ENCODE measurements at regions not wholly inside any gene's neighbourhood (a gene's known extent, or its start where the extent isn't known, plus 50 kb on each side); places are given as distances from the start of the nearest gene placed in this dataset.

GRCh38 chr15:39333896-39334295, 247.0 kb upstream of the THBS1 start:
- H3K36me3 ChIP-seq (ENCODE audit: insufficient read depth, low read length, poor library complexity, severe bottlenecking): no peaks in the 10 kb centered on the region
- POLR2A ChIA-PET (ENCODE audit: low non-redundant PET): no interaction called here
- BruUV-seq (replicated peaks): no TSS peak
- no peak overlapping the region for H3K27ac ChIP-seq (ENCODE audit: low read depth, low read length, poor library complexity, severe bottlenecking)
- TF ChIP-seq EZH2 (IDR thresholded peaks at IDR 0.05; ENCODE audit: borderline replicate concordance, low read depth, low read length, poor library complexity, severe bottlenecking): no peak
- TF ChIP-seq CTCF (conservative IDR thresholded peaks at IDR 0.05; ENCODE audit: low read depth, low read length): no peak
- no peaks in the 10 kb centered on the region for H3K9me3 ChIP-seq (ENCODE audit: low read depth, low read length, poor library complexity, severe bottlenecking)
- no peak overlapping the region for H3K4me3 ChIP-seq (ENCODE audit: low read depth, low read length, poor library complexity, severe bottlenecking)
- intact Hi-C loops (cut with micrococcal nuclease; ENCODE audit: unreplicated experiment): no loop called here
- H3K27me3 ChIP-seq (replicated peaks; ENCODE audit: insufficient read depth, low read depth, low read length, poor library complexity): peaks cover 13% of the 10 kb centered on the region
- CTCF ChIA-PET: no interaction called here
- H3K4me1 ChIP-seq (ENCODE audit: insufficient read depth, low read length, poor library complexity, severe bottlenecking): no peaks in the 10 kb centered on the region
- no peak for DNase-seq (ENCODE audit: low spot score)

GRCh38 chr15:39336926-39337325, 244.0 kb upstream of the THBS1 start:
- TF ChIP-seq CTCF (conservative IDR thresholded peaks at IDR 0.05; ENCODE audit: low read depth, low read length) (no peak), EZH2 (IDR thresholded peaks at IDR 0.05; ENCODE audit: borderline replicate concordance, low read depth, low read length, poor library complexity, severe bottlenecking) (no peak)
- ChIA-PET POLR2A (ENCODE audit: low non-redundant PET) (no interaction called here), CTCF (no interaction called here)
- Histone ChIP-seq H3K9me3 (ENCODE audit: low read depth, low read length, poor library complexity, severe bottlenecking) (no peaks in the 10 kb centered on the region), H3K27me3 (replicated peaks; ENCODE audit: insufficient read depth, low read depth, low read length, poor library complexity) (peaks cover 27% of the 10 kb centered on the region), H3K36me3 (ENCODE audit: insufficient read depth, low read length, poor library complexity, severe bottlenecking) (no peaks in the 10 kb centered on the region), H3K4me3 (ENCODE audit: low read depth, low read length, poor library complexity, severe bottlenecking) (no peak overlapping the region), H3K4me1 (ENCODE audit: insufficient read depth, low read length, poor library complexity, severe bottlenecking) (no peaks in the 10 kb centered on the region), H3K27ac (ENCODE audit: low read depth, low read length, poor library complexity, severe bottlenecking) (no peak overlapping the region)
- no TSS peak for BruUV-seq (replicated peaks)
- no peak for DNase-seq (ENCODE audit: low spot score)
- intact Hi-C loops (cut with micrococcal nuclease; ENCODE audit: unreplicated experiment): no loop called here

- no peaks in the 10 kb centered on the region for H3K36me3 ChIP-seq (ENCODE audit: insufficient read depth, low read length, poor library complexity, severe bottlenecking)
- DNase-seq (ENCODE audit: low spot score): no peak
- no peaks in the 10 kb centered on the region for H3K9me3 ChIP-seq (ENCODE audit: low read depth, low read length, poor library complexity, severe bottlenecking)
- no peak overlapping the region for H3K27ac ChIP-seq (ENCODE audit: low read depth, low read length, poor library complexity, severe bottlenecking)
- TF ChIP-seq CTCF (conservative IDR thresholded peaks at IDR 0.05; ENCODE audit: low read depth, low read length) (no peak), EZH2 (IDR thresholded peaks at IDR 0.05; ENCODE audit: borderline replicate concordance, low read depth, low read length, poor library complexity, severe bottlenecking) (no peak)
- no peaks in the 10 kb centered on the region for H3K4me1 ChIP-seq (ENCODE audit: insufficient read depth, low read length, poor library complexity, severe bottlenecking)
- ChIA-PET CTCF (no interaction called here), POLR2A (ENCODE audit: low non-redundant PET) (no interaction called here)
- BruUV-seq (replicated peaks): no TSS peak
- no peak overlapping the region for H3K4me3 ChIP-seq (ENCODE audit: low read depth, low read length, poor library complexity, severe bottlenecking)
- H3K27me3 ChIP-seq (replicated peaks; ENCODE audit: insufficient read depth, low read depth, low read length, poor library complexity): peaks cover 31% of the 10 kb centered on the region
- intact Hi-C loops (cut with micrococcal nuclease; ENCODE audit: unreplicated experiment): no loop called here
These were observed 242.6 kb upstream of the THBS1 start for GRCh38 chr15:39338251-39338650.
